ENCODE measurements at regions not wholly inside any gene's neighbourhood (a gene's known extent, or its start where the extent isn't known, plus 50 kb on each side); places are given as distances from the start of the nearest gene placed in this dataset.

DNA sequence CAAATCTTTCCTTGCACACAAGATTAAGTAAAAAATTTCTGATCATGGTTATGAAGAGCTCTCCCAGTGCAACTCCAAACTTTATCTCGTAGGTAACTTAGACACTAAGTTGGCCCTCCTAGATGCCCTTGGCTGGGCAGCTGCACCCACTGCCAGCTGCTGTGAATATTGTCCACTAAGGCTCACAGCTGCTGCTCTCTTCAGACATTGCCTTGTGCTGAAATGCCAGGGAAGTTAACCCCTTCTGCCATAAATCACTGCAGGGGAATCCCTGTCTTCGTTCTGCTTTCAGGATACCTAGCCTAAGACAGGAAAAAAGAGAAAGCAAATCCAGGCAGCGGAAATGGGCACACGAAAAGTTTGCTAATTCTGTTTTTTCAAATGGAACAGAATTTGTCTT, 106.4 kb downstream of the IRX5 start:
- Histone ChIP-seq H3K4me1 (ENCODE audit: control insufficient read depth in 1 of 2, low read depth in 2 of 2) (no peaks in the 10 kb centered on the region), H3K9me3 (no peaks in the 10 kb centered on the region), H3K4me3 (no peak overlapping the region), H3K36me3 (no peaks in the 10 kb centered on the region), H3K27ac (no peak overlapping the region), H3K27me3 (replicated peaks; ENCODE audit: insufficient read depth) (no peaks in the 10 kb centered on the region)
- DNase-seq (ENCODE audit: low spot score) (no peak), ATAC-seq (ENCODE audit: insufficient number of reproducible peaks, low FRiP score, low read depth) (no peak)
- TF ChIP-seq, protein P1, sequence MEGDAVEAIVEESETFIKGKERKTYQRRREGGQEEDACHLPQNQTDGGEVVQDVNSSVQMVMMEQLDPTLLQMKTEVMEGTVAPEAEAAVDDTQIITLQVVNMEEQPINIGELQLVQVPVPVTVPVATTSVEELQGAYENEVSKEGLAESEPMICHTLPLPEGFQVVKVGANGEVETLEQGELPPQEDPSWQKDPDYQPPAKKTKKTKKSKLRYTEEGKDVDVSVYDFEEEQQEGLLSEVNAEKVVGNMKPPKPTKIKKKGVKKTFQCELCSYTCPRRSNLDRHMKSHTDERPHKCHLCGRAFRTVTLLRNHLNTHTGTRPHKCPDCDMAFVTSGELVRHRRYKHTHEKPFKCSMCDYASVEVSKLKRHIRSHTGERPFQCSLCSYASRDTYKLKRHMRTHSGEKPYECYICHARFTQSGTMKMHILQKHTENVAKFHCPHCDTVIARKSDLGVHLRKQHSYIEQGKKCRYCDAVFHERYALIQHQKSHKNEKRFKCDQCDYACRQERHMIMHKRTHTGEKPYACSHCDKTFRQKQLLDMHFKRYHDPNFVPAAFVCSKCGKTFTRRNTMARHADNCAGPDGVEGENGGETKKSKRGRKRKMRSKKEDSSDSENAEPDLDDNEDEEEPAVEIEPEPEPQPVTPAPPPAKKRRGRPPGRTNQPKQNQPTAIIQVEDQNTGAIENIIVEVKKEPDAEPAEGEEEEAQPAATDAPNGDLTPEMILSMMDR (IDR thresholded peaks at IDR 0.05) = no peak

DNA sequence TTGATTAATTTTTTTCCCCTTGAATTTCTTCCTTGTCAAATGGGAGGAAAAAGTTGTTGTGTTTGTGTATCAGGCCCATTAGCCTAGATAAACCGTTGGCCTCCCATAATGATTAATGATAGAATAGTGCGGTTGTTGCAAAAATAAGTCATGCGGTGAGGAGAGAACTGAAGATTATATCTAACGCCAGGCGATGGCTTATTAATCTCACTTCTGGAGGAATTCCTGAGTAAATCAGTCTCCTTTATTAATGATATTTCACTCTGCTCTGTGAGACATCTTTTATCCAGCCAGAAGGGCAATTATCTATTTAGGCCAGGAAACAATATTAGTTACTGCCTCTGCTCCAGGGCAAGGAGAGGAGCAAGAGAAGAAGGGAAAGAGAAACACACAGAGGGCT, 107.3 kb downstream of the IRX5 start:
- ATAC-seq (ENCODE audit: insufficient number of reproducible peaks, low FRiP score, low read depth) (no peak), DNase-seq (ENCODE audit: low spot score) (no peak)
- no peaks in the 10 kb centered on the region for H3K9me3 ChIP-seq
- H3K36me3 ChIP-seq = no peaks in the 10 kb centered on the region
- TF ChIP-seq, protein P1 (IDR thresholded peaks at IDR 0.05) = no peak
- H3K27me3 ChIP-seq (replicated peaks; ENCODE audit: insufficient read depth) = no peaks in the 10 kb centered on the region
- no peak overlapping the region for H3K27ac ChIP-seq
- no peak overlapping the region for H3K4me3 ChIP-seq
- no peaks in the 10 kb centered on the region for H3K4me1 ChIP-seq (ENCODE audit: control insufficient read depth in 1 of 2, low read depth in 2 of 2)

GRCh38 chr16:55039042-55039441, 108.4 kb downstream of the IRX5 start:
- DNase-seq (ENCODE audit: low spot score) (no peak), ATAC-seq (ENCODE audit: insufficient number of reproducible peaks, low FRiP score, low read depth) (no peak)
- TF ChIP-seq, protein P1 (IDR thresholded peaks at IDR 0.05) = no peak
- Histone ChIP-seq H3K9me3 (no peaks in the 10 kb centered on the region), H3K4me1 (ENCODE audit: control insufficient read depth in 1 of 2, low read depth in 2 of 2) (no peaks in the 10 kb centered on the region), H3K36me3 (no peaks in the 10 kb centered on the region), H3K4me3 (no peak overlapping the region), H3K27ac (no peak overlapping the region), H3K27me3 (replicated peaks; ENCODE audit: insufficient read depth) (no peaks in the 10 kb centered on the region)

DNA sequence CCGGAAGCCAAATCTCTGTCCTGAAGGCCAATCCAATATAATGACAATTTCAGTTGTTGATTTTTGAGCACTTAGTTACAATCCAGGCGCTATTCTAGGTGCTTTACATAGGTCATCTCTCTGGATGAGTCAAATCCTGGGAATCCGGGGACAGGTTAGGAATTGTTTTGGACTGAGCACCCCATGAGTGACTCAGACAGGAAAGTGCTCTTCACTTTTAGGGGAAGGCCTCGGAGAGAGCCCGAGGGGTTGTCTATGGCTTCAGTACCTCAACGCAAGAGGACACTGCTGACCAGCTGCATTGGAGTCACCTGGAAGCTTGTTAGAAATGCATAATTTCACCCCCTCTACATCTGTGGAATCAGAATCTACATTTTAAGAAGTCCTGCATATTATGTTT, 108.8 kb downstream of the IRX5 start:
- H3K4me1 ChIP-seq (ENCODE audit: control insufficient read depth in 1 of 2, low read depth in 2 of 2) = no peaks in the 10 kb centered on the region
- H3K27ac ChIP-seq = no peak overlapping the region
- H3K4me3 ChIP-seq = no peak overlapping the region
- ATAC-seq (ENCODE audit: insufficient number of reproducible peaks, low FRiP score, low read depth) (no peak), DNase-seq (ENCODE audit: low spot score) (no peak)
- H3K27me3 ChIP-seq (replicated peaks; ENCODE audit: insufficient read depth) = no peaks in the 10 kb centered on the region
- no peaks in the 10 kb centered on the region for H3K36me3 ChIP-seq
- no peaks in the 10 kb centered on the region for H3K9me3 ChIP-seq
- TF ChIP-seq, protein P1 (IDR thresholded peaks at IDR 0.05) = no peak

DNA sequence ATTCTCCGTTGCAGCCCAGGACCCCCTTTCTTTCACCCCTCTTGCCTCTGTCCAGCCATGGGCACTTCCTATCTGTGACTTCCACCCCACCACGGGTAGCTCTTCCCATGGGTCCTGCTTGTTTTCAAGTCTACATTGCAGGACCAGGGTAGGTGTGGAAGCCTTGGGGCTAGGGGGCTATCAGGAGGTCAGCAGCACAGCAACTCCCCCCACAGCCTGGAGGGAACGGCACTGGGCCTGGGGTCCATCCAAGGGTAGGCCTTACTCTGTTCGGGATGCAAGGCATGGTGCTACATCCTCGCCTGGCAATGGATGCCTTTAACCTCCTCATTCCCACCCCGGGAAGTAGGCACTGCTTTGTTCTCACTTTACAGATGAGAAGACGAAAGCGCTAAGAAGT, 109.3 kb downstream of the IRX5 start:
- Histone ChIP-seq H3K27me3 (replicated peaks; ENCODE audit: insufficient read depth) (no peaks in the 10 kb centered on the region), H3K9me3 (no peaks in the 10 kb centered on the region), H3K4me3 (no peak overlapping the region), H3K4me1 (ENCODE audit: control insufficient read depth in 1 of 2, low read depth in 2 of 2) (no peaks in the 10 kb centered on the region), H3K27ac (no peak overlapping the region), H3K36me3 (no peaks in the 10 kb centered on the region)
- DNase-seq (ENCODE audit: low spot score) (no peak), ATAC-seq (ENCODE audit: insufficient number of reproducible peaks, low FRiP score, low read depth) (no peak)
- TF ChIP-seq, protein P1 (IDR thresholded peaks at IDR 0.05) = no peak

Data from thoracic aorta (tissue), 2 donors.